ENCODE measurements at regions not wholly inside any gene's neighbourhood (a gene's known extent, or its start where the extent isn't known, plus 50 kb on each side); places are given as distances from the start of the nearest gene placed in this dataset.

- no peak for DNase-seq
- POLR2A ChIA-PET = interaction anchor here (1.5 kb wide), 1 partner anchor 8 kb away, joined by 5 read pairs; no protein-coding TSS in a partner anchor
- CTCF ChIA-PET = interaction anchor here (0.9 to 5.8 kb wide), 7 partner anchors 11 to 101 kb away, joined by 3 to 31 read pairs (median 5); no protein-coding TSS in a partner anchor
- no peak for ATAC-seq
- Mint-ChIP-seq H3K27ac (peak overlapping the region; percentile 53), H3K4me1 (ENCODE audit: low read depth) (peaks cover 41% of the 10 kb centered on the region), H3K27me3 (ENCODE audit: low read depth) (no peaks in the 10 kb centered on the region), H3K9me3 (ENCODE audit: insufficient read depth) (no peaks in the 10 kb centered on the region), H3K36me3 (ENCODE audit: low read depth) (no peaks in the 10 kb centered on the region), H3K4me3 (no peak overlapping the region)
These were observed 262.3 kb upstream of the KLF14 start for GRCh38 chr7:130996205-130996832.

GRCh38 chr7:130996833-130997231, 262.8 kb upstream of the KLF14 start:
- Mint-ChIP-seq H3K9me3 (ENCODE audit: insufficient read depth) (peaks cover 4% of the 10 kb centered on the region), H3K27ac (peak overlapping the region; percentile 53), H3K4me1 (ENCODE audit: low read depth) (peaks cover 38% of the 10 kb centered on the region), H3K4me3 (no peak overlapping the region), H3K36me3 (ENCODE audit: low read depth) (peaks cover 4% of the 10 kb centered on the region), H3K27me3 (ENCODE audit: low read depth) (no peaks in the 10 kb centered on the region)
- DNase-seq = peak; percentile 9
- ChIA-PET CTCF (interaction anchor here (0.9 to 5.8 kb wide), 5 partner anchors 11 to 101 kb away, joined by 3 to 31 read pairs (median 5); no protein-coding TSS in a partner anchor), POLR2A (interaction anchor here (1.5 kb wide), 1 partner anchor 9 kb away, joined by 5 read pairs; no protein-coding TSS in a partner anchor)
- peak; percentile 43 for ATAC-seq

- Mint-ChIP-seq H3K27ac (no peak overlapping the region), H3K4me1 (ENCODE audit: low read depth) (peaks cover 35% of the 10 kb centered on the region), H3K9me3 (ENCODE audit: insufficient read depth) (peaks cover 16% of the 10 kb centered on the region), H3K4me3 (no peak overlapping the region), H3K36me3 (ENCODE audit: low read depth) (peaks cover 16% of the 10 kb centered on the region), H3K27me3 (ENCODE audit: low read depth) (no peaks in the 10 kb centered on the region)
- no peak for ATAC-seq
- ChIA-PET POLR2A (no interaction called here), CTCF (interaction anchor here (1.1 to 6.5 kb wide), 7 partner anchors 9 to 102 kb away, joined by 3 to 46 read pairs (median 6); no protein-coding TSS in a partner anchor)
- DNase-seq = peak; percentile 18
These were observed 265.1 kb upstream of the KLF14 start for GRCh38 chr7:130998993-130999602.

DNA sequence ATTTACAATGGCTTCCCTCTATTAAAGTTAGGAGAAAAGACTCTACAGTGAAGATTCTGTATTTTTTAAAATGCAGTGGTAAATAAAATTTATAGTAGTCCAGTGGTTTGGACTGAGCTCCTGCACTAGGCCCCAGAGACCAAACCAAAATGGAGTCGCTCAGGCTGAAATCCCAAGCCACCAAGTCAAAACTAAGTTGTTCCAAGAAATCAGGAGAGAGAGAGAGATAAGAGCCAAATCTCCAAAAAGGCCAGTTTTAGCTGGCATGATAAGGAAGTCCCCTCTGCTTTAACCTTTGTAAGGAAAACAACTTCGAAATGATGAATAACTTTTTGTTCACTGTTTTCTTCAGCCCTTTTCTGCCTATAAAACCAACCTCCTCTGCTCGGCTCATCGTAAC, 265.9 kb upstream of the KLF14 start:
- H3K4me3 Mint-ChIP-seq = no peak overlapping the region
- H3K27me3 Mint-ChIP-seq (ENCODE audit: low read depth) = no peaks in the 10 kb centered on the region
- DNase-seq (no peak), ATAC-seq (no peak)
- POLR2A ChIA-PET = interaction anchor here (1.0 kb wide), 2 partner anchors 10 to 41 kb away, joined by 3 read pairs; no protein-coding TSS in a partner anchor
- CTCF ChIA-PET = interaction anchor here (0.9 to 6.5 kb wide), 6 partner anchors 8 to 103 kb away, joined by 3 to 46 read pairs (median 5); no protein-coding TSS in a partner anchor
- H3K27ac Mint-ChIP-seq = no peak overlapping the region
- peaks cover 22% of the 10 kb centered on the region for H3K36me3 Mint-ChIP-seq (ENCODE audit: low read depth)
- peaks cover 16% of the 10 kb centered on the region for H3K9me3 Mint-ChIP-seq (ENCODE audit: insufficient read depth)
- H3K4me1 Mint-ChIP-seq (ENCODE audit: low read depth) = peaks cover 36% of the 10 kb centered on the region

GRCh38 chr7:131000389-131000788, 266.4 kb upstream of the KLF14 start:
- DNase-seq = no peak
- peaks cover 38% of the 10 kb centered on the region for H3K4me1 Mint-ChIP-seq (ENCODE audit: low read depth)
- peaks cover 16% of the 10 kb centered on the region for H3K9me3 Mint-ChIP-seq (ENCODE audit: insufficient read depth)
- no peak for ATAC-seq
- peaks cover 26% of the 10 kb centered on the region for H3K36me3 Mint-ChIP-seq (ENCODE audit: low read depth)
- ChIA-PET POLR2A (interaction anchor here (1.0 kb wide), 2 partner anchors 11 to 41 kb away, joined by 3 read pairs; no protein-coding TSS in a partner anchor), CTCF (interaction anchor here (0.9 to 6.5 kb wide), 5 partner anchors 18 to 104 kb away, joined by 3 to 46 read pairs (median 4); no protein-coding TSS in a partner anchor)
- H3K4me3 Mint-ChIP-seq = no peak overlapping the region
- H3K27ac Mint-ChIP-seq = no peak overlapping the region
- H3K27me3 Mint-ChIP-seq (ENCODE audit: low read depth) = no peaks in the 10 kb centered on the region

DNA sequence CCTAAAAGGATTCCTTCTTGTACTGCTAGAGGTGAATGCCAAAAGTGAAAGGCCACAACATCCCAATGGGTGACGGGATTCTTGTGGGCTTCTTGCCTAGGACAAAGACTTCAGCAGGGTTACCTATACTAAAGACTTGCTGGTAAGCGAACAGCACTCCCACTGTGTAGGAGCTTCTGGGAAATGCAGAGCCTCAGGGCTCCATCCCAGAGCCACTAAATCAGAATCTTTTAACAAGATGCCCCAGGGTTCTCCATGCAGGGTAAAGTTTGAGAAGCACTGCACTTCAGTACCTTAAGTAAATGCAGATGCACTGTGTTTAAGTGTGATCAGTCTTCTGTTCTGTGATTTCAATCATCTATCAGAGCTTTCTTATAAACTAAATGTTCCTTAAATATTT, 266.9 kb upstream of the KLF14 start:
- ChIA-PET POLR2A (interaction anchor here (1.0 to 1.2 kb wide), 3 partner anchors 11 to 87 kb away, joined by 3 read pairs; no protein-coding TSS in a partner anchor), CTCF (interaction anchor here (0.9 to 6.5 kb wide), 5 partner anchors 19 to 104 kb away, joined by 3 to 46 read pairs (median 4); no protein-coding TSS in a partner anchor)
- no peak overlapping the region for H3K4me3 Mint-ChIP-seq
- peaks cover 29% of the 10 kb centered on the region for H3K36me3 Mint-ChIP-seq (ENCODE audit: low read depth)
- peaks cover 16% of the 10 kb centered on the region for H3K9me3 Mint-ChIP-seq (ENCODE audit: insufficient read depth)
- peaks cover 38% of the 10 kb centered on the region for H3K4me1 Mint-ChIP-seq (ENCODE audit: low read depth)
- ATAC-seq (no peak), DNase-seq (no peak)
- no peak overlapping the region for H3K27ac Mint-ChIP-seq
- no peaks in the 10 kb centered on the region for H3K27me3 Mint-ChIP-seq (ENCODE audit: low read depth)

DNA sequence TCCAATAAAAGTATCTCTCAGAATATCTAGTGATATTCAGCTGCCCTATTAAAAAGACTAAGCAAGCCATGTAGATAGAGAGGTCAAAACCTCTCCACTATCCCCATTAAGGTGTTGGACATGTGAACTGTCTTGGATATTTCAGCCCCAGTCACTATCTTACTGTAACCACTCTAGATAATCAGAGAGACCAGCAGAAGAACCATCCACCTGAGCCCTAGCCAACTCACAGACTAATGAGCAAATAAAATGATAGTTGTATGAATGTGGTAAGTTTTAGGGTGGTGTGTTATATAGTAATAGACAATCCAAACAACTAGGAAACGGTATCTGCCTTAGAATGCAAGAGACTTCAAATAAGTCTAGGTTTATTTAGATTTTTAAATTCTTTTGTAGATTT, 268.6 kb upstream of the KLF14 start:
- DNase-seq (no peak), ATAC-seq (no peak)
- ChIA-PET POLR2A (interaction anchor here (1.5 kb wide), 1 partner anchor 43 kb away, joined by 4 read pairs; no protein-coding TSS in a partner anchor), CTCF (interaction anchor here (1.0 to 6.5 kb wide), 6 partner anchors 9 to 106 kb away, joined by 3 to 46 read pairs (median 5); no protein-coding TSS in a partner anchor)
- no peak overlapping the region for H3K4me3 Mint-ChIP-seq
- no peaks in the 10 kb centered on the region for H3K27me3 Mint-ChIP-seq (ENCODE audit: low read depth)
- H3K27ac Mint-ChIP-seq = no peak overlapping the region
- H3K4me1 Mint-ChIP-seq (ENCODE audit: low read depth) = peaks cover 32% of the 10 kb centered on the region
- H3K36me3 Mint-ChIP-seq (ENCODE audit: low read depth) = peaks cover 29% of the 10 kb centered on the region
- peaks cover 16% of the 10 kb centered on the region for H3K9me3 Mint-ChIP-seq (ENCODE audit: insufficient read depth)

- Mint-ChIP-seq H3K4me1 (ENCODE audit: low read depth) (peaks cover 34% of the 10 kb centered on the region), H3K27ac (no peak overlapping the region), H3K9me3 (ENCODE audit: insufficient read depth) (peaks cover 16% of the 10 kb centered on the region), H3K27me3 (ENCODE audit: low read depth) (no peaks in the 10 kb centered on the region), H3K4me3 (no peak overlapping the region), H3K36me3 (ENCODE audit: low read depth) (peaks cover 29% of the 10 kb centered on the region)
- ATAC-seq (no peak), DNase-seq (no peak)
- CTCF ChIA-PET = interaction anchor here (0.8 to 6.5 kb wide), 7 partner anchors 9 to 107 kb away, joined by 3 to 46 read pairs (median 5); no protein-coding TSS in a partner anchor
- POLR2A ChIA-PET = interaction anchor here (0.7 to 1.6 kb wide), 3 partner anchors 15 to 85 kb away, joined by 4 to 5 read pairs (median 4); no protein-coding TSS in a partner anchor
These were observed 269.6 kb upstream of the KLF14 start for GRCh38 chr7:131003634-131004033.

DNA sequence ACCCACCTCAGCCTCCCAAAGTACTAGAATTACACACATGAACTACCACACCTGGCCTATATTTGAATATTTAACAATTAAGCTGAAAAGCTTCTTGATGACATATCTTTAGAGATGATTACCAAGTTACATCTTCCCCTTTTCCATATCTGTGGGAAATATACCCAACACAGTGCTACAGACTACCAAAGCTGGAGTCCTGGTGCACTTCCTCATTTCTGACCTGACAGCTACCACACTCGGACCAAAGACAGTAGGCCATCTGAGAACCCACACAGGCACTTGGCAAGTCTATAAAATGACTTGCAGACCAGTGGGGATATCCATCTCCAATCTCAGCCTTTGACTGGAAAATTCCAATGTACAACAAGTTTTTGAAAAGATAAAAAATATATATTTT, 270.4 kb upstream of the KLF14 start:
- Mint-ChIP-seq H3K4me3 (no peak overlapping the region), H3K36me3 (ENCODE audit: low read depth) (peaks cover 29% of the 10 kb centered on the region), H3K9me3 (ENCODE audit: insufficient read depth) (peaks cover 16% of the 10 kb centered on the region), H3K4me1 (ENCODE audit: low read depth) (peaks cover 37% of the 10 kb centered on the region), H3K27me3 (ENCODE audit: low read depth) (no peaks in the 10 kb centered on the region), H3K27ac (no peak overlapping the region)
- ATAC-seq (no peak), DNase-seq (no peak)
- POLR2A ChIA-PET = interaction anchor here (1.6 kb wide), 1 partner anchor 16 kb away, joined by 5 read pairs; no protein-coding TSS in a partner anchor
- CTCF ChIA-PET = interaction anchor here (0.8 to 6.5 kb wide), 7 partner anchors 8 to 108 kb away, joined by 3 to 46 read pairs (median 5); no protein-coding TSS in a partner anchor

DNA sequence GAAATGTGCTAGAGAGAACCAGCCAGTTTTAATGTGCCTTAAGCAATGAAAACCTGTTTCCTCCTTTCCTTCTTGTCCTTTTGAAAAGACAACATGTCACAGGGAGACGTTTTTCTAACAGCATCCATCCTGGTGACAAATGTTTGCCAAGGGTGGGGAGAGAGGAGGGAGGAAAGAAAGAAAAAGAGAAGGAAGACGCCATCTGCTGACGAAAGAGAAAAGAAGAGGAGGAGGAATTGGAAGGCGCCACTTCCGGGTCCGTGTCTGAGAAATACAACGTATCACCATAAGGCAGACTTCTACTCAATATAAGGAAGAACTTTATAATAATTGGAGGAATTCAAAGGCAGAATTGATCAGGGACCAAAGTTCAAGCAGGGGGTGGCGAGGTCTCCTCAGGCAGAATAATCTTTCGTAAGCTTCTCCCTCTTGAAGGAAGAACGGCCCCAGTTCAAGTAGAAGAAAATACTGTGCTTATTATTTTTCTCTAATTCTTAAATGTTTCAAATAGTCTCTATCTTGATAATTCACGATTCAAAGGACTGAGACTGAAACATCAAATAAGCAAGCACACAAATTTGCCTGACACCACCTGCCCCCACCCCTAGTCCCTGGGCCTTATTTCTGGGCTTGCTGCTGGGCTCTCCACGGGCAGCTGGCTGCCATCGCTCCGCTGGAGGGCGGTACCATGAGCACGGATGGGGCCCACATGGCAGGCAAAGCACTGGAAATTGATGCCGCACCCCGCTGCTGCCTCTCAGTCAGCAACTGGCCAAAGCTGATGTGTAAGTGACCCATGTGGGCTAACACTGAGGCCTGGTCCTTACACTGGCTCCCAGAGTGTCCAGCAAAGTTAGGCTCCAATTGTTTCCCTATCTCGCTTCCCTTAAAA, 273.7 kb upstream of the KLF14 start:
- DNase-seq = peak; percentile 82

More for the DNA sequence above, 273.7 kb upstream of the KLF14 start:
- H3K9me3 Mint-ChIP-seq (ENCODE audit: insufficient read depth) = peaks cover 8% of the 10 kb centered on the region
- no peaks in the 10 kb centered on the region for H3K27me3 Mint-ChIP-seq (ENCODE audit: low read depth)
- CTCF ChIA-PET = interaction anchor here (0.6 to 4.8 kb wide), 30 partner anchors 9 to 136 kb away, joined by 3 to 55 read pairs (median 5); no protein-coding TSS in a partner anchor
- peaks cover 63% of the 10 kb centered on the region for H3K4me1 Mint-ChIP-seq (ENCODE audit: low read depth)
- H3K27ac Mint-ChIP-seq = peak overlapping the region; percentile 94
- POLR2A ChIA-PET = interaction anchor here (1.0 to 1.6 kb wide), 2 partner anchors 20 to 47 kb away, joined by 4 read pairs; no protein-coding TSS in a partner anchor
- peak; percentile 70 for ATAC-seq
- H3K36me3 Mint-ChIP-seq (ENCODE audit: low read depth) = peaks cover 21% of the 10 kb centered on the region
- H3K4me3 Mint-ChIP-seq = peak overlapping the region; percentile 69

All from activated CD8-positive, alpha-beta T cell treated with anti-CD3 and anti-CD28 coated beads, Interleukin-2, amount 10 ng/mL, durations not matched to agents 7 days and 5 days (primary cell).